ENCODE measurements at regions not wholly inside any gene's neighbourhood (a gene's known extent, or its start where the extent isn't known, plus 50 kb on each side); places are given as distances from the start of the nearest gene placed in this dataset.

- no peak for DNase-seq
- in situ Hi-C loops (cut with HindIII; ENCODE audit: low pct_ligation_motif_present, low sequenced_read_pairs), result no loop called here
- no peak for TF ChIP-seq CTCF (IDR thresholded peaks at IDR 0.05; ENCODE audit: low read depth, low read length, missing control alignments)
- no peaks in the 10 kb centered on the region for H3K36me3 ChIP-seq (replicated peaks)
- no peak overlapping the region for H3K4me3 ChIP-seq (ENCODE audit: low read depth, low read length)
- H3K27ac ChIP-seq, result no peak overlapping the region
- no peaks in the 10 kb centered on the region for H3K27me3 ChIP-seq (replicated peaks)
Measured at GRCh38 chr18:44041961-44042360, 638.7 kb upstream of the SETBP1 start.

- in situ Hi-C loops (cut with HindIII; ENCODE audit: low pct_ligation_motif_present, low sequenced_read_pairs), result no loop called here
- Histone ChIP-seq H3K36me3 (replicated peaks) (no peaks in the 10 kb centered on the region), H3K27ac (no peak overlapping the region), H3K27me3 (replicated peaks) (no peaks in the 10 kb centered on the region), H3K4me3 (ENCODE audit: low read depth, low read length) (no peak overlapping the region)
- DNase-seq, result no peak
- no peak for TF ChIP-seq CTCF (IDR thresholded peaks at IDR 0.05; ENCODE audit: low read depth, low read length, missing control alignments)
Measured at GRCh38 chr18:44046376-44046975, 634.2 kb upstream of the SETBP1 start.

- in situ Hi-C loops (cut with HindIII; ENCODE audit: low pct_ligation_motif_present, low sequenced_read_pairs), result no loop called here
- DNase-seq, result no peak
- TF ChIP-seq CTCF (IDR thresholded peaks at IDR 0.05; ENCODE audit: low read depth, low read length, missing control alignments), result no peak
Measured at GRCh38 chr18:44047585-44047984, 633.1 kb upstream of the SETBP1 start.

GRCh38 chr18:44048435-44048834 lies 632.3 kb upstream of the SETBP1 start:
- H3K4me3 ChIP-seq (ENCODE audit: low read depth, low read length), result no peak overlapping the region
- TF ChIP-seq CTCF (IDR thresholded peaks at IDR 0.05; ENCODE audit: low read depth, low read length, missing control alignments), result no peak
- in situ Hi-C loops (cut with HindIII; ENCODE audit: low pct_ligation_motif_present, low sequenced_read_pairs), result no loop called here
- no peak overlapping the region for H3K27ac ChIP-seq
- no peak for DNase-seq
- no peaks in the 10 kb centered on the region for H3K27me3 ChIP-seq (replicated peaks)
- no peaks in the 10 kb centered on the region for H3K36me3 ChIP-seq (replicated peaks)

More at GRCh38 chr18:44047585-44047984, 633.1 kb upstream of the SETBP1 start:
- Histone ChIP-seq H3K27ac (no peak overlapping the region), H3K36me3 (replicated peaks) (no peaks in the 10 kb centered on the region), H3K4me3 (ENCODE audit: low read depth, low read length) (no peak overlapping the region), H3K27me3 (replicated peaks) (no peaks in the 10 kb centered on the region)

GRCh38 chr18:44048846-44049245 lies 631.8 kb upstream of the SETBP1 start:
- Histone ChIP-seq H3K27ac (no peak overlapping the region), H3K4me3 (ENCODE audit: low read depth, low read length) (no peak overlapping the region), H3K36me3 (replicated peaks) (no peaks in the 10 kb centered on the region), H3K27me3 (replicated peaks) (no peaks in the 10 kb centered on the region)
- in situ Hi-C loops (cut with HindIII; ENCODE audit: low pct_ligation_motif_present, low sequenced_read_pairs), result no loop called here
- no peak for DNase-seq
- TF ChIP-seq CTCF (IDR thresholded peaks at IDR 0.05; ENCODE audit: low read depth, low read length, missing control alignments), result no peak

GRCh38 chr18:44051026-44051425 lies 629.7 kb upstream of the SETBP1 start:
- H3K36me3 ChIP-seq (replicated peaks), result no peaks in the 10 kb centered on the region
- H3K4me3 ChIP-seq (ENCODE audit: low read depth, low read length), result no peak overlapping the region
- no peak overlapping the region for H3K27ac ChIP-seq
- in situ Hi-C loops (cut with HindIII; ENCODE audit: low pct_ligation_motif_present, low sequenced_read_pairs), result no loop called here
- DNase-seq, result no peak
- TF ChIP-seq CTCF (IDR thresholded peaks at IDR 0.05; ENCODE audit: low read depth, low read length, missing control alignments), result no peak
- H3K27me3 ChIP-seq (replicated peaks), result no peaks in the 10 kb centered on the region

Data from brain microvascular endothelial cell (primary cell).